GM23248 (cell line): ENCODE measurements at regions not wholly inside any gene's neighbourhood (a gene's known extent, or its start where the extent isn't known, plus 50 kb on each side); places are given as distances from the start of the nearest gene placed in this dataset.

ENCODE experiments used
- DNase-seq: peaks from one replicate; pipeline ENCODE4 v3.0.0-alpha.2; 2015
- H2AFZ ChIP-seq: fragments of 200-600 bp; sonication (generic); 2 replicates; pipeline ENCODE4 v1.6.1; 2016; ENCODE audit warnings: antibody characterized with exemption
- H3F3A ChIP-seq: fragments of 200-600 bp; sonication (generic); 2 replicates; pipeline ENCODE4 v1.6.1; 2016; ENCODE audit warnings: mild to moderate bottlenecking, antibody characterized with exemption, mixed run types; ENCODE audit not compliant: insufficient read depth
- H3K27ac ChIP-seq: fragments of 200-600 bp; sonication (generic); 2 replicates; pipeline ENCODE4 v1.5.1; 2016; ENCODE audit warnings: mild to moderate bottlenecking
- H3K27me3 ChIP-seq: fragments of 200-600 bp; sonication (generic); replicated peaks from 2 replicates; pipeline ENCODE4 v1.6.1; 2016; ENCODE audit warnings: mild to moderate bottlenecking; ENCODE audit not compliant: insufficient read depth
- H3K36me3 ChIP-seq: fragments of 200-600 bp; sonication (generic); 2 replicates; pipeline ENCODE4 v1.6.1; 2016; ENCODE audit warnings: low read depth, mild to moderate bottlenecking
- H3K4me1 ChIP-seq: fragments of 200-600 bp; sonication (generic); 2 replicates; pipeline ENCODE4 v1.6.1; 2016; ENCODE audit warnings: mild to moderate bottlenecking; ENCODE audit not compliant: insufficient read depth
- H3K4me2 ChIP-seq: fragments of 200-600 bp; sonication (generic); one replicate; pipeline ENCODE4 v1.6.1; 2016; ENCODE audit warnings: mild to moderate bottlenecking; ENCODE audit not compliant: unreplicated experiment
- H3K4me3 ChIP-seq: fragments of 200-600 bp; sonication (generic); 2 replicates; pipeline ENCODE4 v1.5.1; 2016; ENCODE audit warnings: mild to moderate bottlenecking
- H3K79me2 ChIP-seq: fragments of 200-600 bp; sonication (generic); 2 replicates; pipeline ENCODE4 v1.6.1; 2016; ENCODE audit warnings: mild to moderate bottlenecking; ENCODE audit not compliant: insufficient read depth
- H3K9ac ChIP-seq: fragments of 200-600 bp; sonication (generic); 2 replicates; pipeline ENCODE4 v1.6.1; 2016; ENCODE audit warnings: mild to moderate bottlenecking
- H3K9me2 ChIP-seq: fragments of 200-600 bp; sonication (generic); 2 replicates; pipeline ENCODE4 v1.6.1; 2016; ENCODE audit warnings: mixed run types, mild to moderate bottlenecking, moderate library complexity; ENCODE audit not compliant: insufficient read depth
- H3K9me3 ChIP-seq: fragments of 200-600 bp; sonication (generic); one replicate; pipeline ENCODE4 v1.6.1; 2017; ENCODE audit warnings: low read depth
- H4K20me1 ChIP-seq: fragments of 200-600 bp; sonication (generic); 2 replicates; pipeline ENCODE4 v1.6.0; 2016; ENCODE audit not compliant: insufficient read depth
- EZH2 ChIP-seq: fragments of 200-600 bp; sonication (generic); IDR thresholded peaks from 2 replicates; pipeline ENCODE4 v1.6.1; 2018; ENCODE audit warnings: antibody characterized with exemption, mild to moderate bottlenecking; ENCODE audit not compliant: insufficient read depth, poor library complexity, severe bottlenecking
- EZH2phosphoT487 ChIP-seq: fragments of 200-600 bp; sonication (generic); IDR thresholded peaks from 2 replicates; pipeline ENCODE4 v1.6.1; 2018; ENCODE audit warnings: antibody characterized with exemption, moderate library complexity, mild to moderate bottlenecking, low read depth; ENCODE audit not compliant: insufficient read depth
- WGBS, 2 experiments: methylation state at CpG; one replicate each; pipeline ENCODE4 v1.1.6; 2015 to 2017; ENCODE audit warnings: low lambda C conversion rate in 2 of 2, low coverage in 1 of 2; ENCODE audit errors: missing lambda C conversion rate in 2 of 2; 5-methylcytosine and 5-hydroxymethylcytosine counted together
- in situ Hi-C: fragments of 300-500 bp; cut with MboI; formaldehyde crosslinking; loops from 2 replicates; pipeline ENCODE4 v1.15.0; 2020

DNA sequence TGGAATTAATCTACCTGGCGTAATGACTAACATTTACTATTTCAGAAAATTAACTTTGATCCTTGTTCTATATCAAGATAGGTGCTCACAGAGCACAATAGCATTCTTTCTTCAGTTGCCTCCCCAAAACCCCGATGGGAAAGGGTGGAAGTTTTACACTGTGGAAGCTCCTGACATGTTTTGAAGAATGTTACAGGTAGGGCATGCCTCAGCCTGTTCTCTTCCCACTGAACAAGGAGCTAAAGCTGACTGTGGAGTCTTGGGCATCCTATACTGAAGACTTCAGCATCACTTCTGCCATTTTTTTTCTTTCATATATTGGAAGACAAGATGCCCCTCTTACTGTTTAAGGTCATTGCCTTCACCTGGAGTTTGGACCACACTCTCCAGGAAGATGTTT, 211.2 kb downstream of the SPP2 start:
- WGBS, 2 experiments, result 96 to 97% methylated on average over 2 of the region's 2 CpGs
- Histone ChIP-seq H3K9me2 (no peaks in the 10 kb centered on the region), H3K9ac (no peak overlapping the region)

GRCh38 chr2:234259440-234259839, 208.9 kb downstream of the SPP2 start:
- H3K9ac ChIP-seq, result no peak overlapping the region
- H4K20me1 ChIP-seq, result no peaks in the 10 kb centered on the region
- no peaks in the 10 kb centered on the region for H3K36me3 ChIP-seq
- TF ChIP-seq EZH2 (no peak), EZH2phosphoT487 (no peak)
- WGBS, 2 experiments, result 58 to 69% methylated on average over 2 of the region's 2 CpGs
- H3F3A ChIP-seq, result peaks cover 15% of the 10 kb centered on the region
- H3K4me2 ChIP-seq, result no peak overlapping the region
- H3K9me2 ChIP-seq, result no peaks in the 10 kb centered on the region
- no peak overlapping the region for H3K27ac ChIP-seq
- peak; percentile 21 for DNase-seq
- in situ Hi-C loops, result loop anchor here (10.0 kb wide), 1 partner anchor 115 kb away; no protein-coding TSS in a partner anchor
- H3K9me3 ChIP-seq, result no peaks in the 10 kb centered on the region
- H3K79me2 ChIP-seq, result no peaks in the 10 kb centered on the region
- peaks cover 20% of the 10 kb centered on the region for H3K4me1 ChIP-seq
- no peaks in the 10 kb centered on the region for H3K27me3 ChIP-seq
- H3K4me3 ChIP-seq, result no peak overlapping the region
- H2AFZ ChIP-seq, result no peak overlapping the region

More for the DNA sequence above, 211.2 kb downstream of the SPP2 start:
- in situ Hi-C loops, result no loop called here
- peaks cover 20% of the 10 kb centered on the region for H3K4me1 ChIP-seq
- H3K4me3 ChIP-seq, result no peak overlapping the region
- H3K4me2 ChIP-seq, result no peak overlapping the region
- H3K79me2 ChIP-seq, result no peaks in the 10 kb centered on the region
- H3K27me3 ChIP-seq, result no peaks in the 10 kb centered on the region
- no peaks in the 10 kb centered on the region for H4K20me1 ChIP-seq
- no peak for DNase-seq
- no peaks in the 10 kb centered on the region for H3K9me3 ChIP-seq
- TF ChIP-seq EZH2, result no peak
- TF ChIP-seq EZH2phosphoT487, result no peak
- H3F3A ChIP-seq, result peaks cover 15% of the 10 kb centered on the region
- no peaks in the 10 kb centered on the region for H3K36me3 ChIP-seq
- H3K27ac ChIP-seq, result no peak overlapping the region
- no peak overlapping the region for H2AFZ ChIP-seq

DNA sequence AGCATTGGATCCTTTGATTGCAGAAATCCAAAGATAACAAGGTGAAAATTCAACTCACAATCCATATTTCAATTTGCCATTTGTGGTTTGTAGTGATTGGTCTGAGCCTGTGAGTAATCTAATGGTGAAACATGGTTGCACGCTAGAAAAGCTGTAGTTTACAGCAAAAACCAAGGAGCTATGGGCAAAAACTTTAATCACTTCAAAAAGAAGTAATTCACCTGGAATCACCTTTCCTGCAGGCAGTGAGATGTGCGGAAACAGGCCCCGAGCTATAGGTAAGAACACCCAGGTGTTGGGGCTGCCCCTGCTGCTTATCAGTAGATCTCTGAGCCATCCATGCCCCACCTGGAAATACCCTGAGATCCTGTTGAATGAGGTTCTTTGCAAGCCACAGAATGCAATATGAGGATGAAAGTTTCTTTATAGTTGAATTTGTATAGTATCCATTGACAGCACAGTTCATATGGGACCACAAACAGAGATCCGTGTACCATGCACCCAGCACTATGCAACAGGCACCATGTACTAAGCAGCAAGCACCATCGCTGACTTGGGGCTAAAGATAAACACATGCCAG, 208.2 kb downstream of the SPP2 start:
- H3K9me2 ChIP-seq, result no peaks in the 10 kb centered on the region
- no peaks in the 10 kb centered on the region for H3K9me3 ChIP-seq
- H4K20me1 ChIP-seq, result no peaks in the 10 kb centered on the region
- TF ChIP-seq EZH2, result no peak
- no peak for TF ChIP-seq EZH2phosphoT487
- peak overlapping the region; percentile 81 for H3K27ac ChIP-seq
- no peak overlapping the region for H3K4me3 ChIP-seq
- H3K4me2 ChIP-seq, result peak overlapping the region; percentile 63
- peaks cover 15% of the 10 kb centered on the region for H3F3A ChIP-seq
- peak overlapping the region; percentile 21; the same call in 1 of the 2 replicates for H2AFZ ChIP-seq
- H3K27me3 ChIP-seq, result no peaks in the 10 kb centered on the region
- H3K36me3 ChIP-seq, result no peaks in the 10 kb centered on the region
- peak; percentile 86 for DNase-seq
- H3K4me1 ChIP-seq, result peaks cover 20% of the 10 kb centered on the region
- WGBS, 2 experiments, result 65 to 69% methylated on average over 5 of the region's 5 CpGs
- in situ Hi-C loops, result loop anchor here (10.0 kb wide), 1 partner anchor 114 kb away; no protein-coding TSS in a partner anchor
- no peaks in the 10 kb centered on the region for H3K79me2 ChIP-seq
- peak overlapping the region; percentile 71 for H3K9ac ChIP-seq

- Histone ChIP-seq H3K27ac (peak overlapping the region; percentile 81), H3K9me2 (no peaks in the 10 kb centered on the region), H3K79me2 (no peaks in the 10 kb centered on the region), H3K9me3 (no peaks in the 10 kb centered on the region), H3K27me3 (no peaks in the 10 kb centered on the region), H3F3A (peaks cover 15% of the 10 kb centered on the region), H4K20me1 (no peaks in the 10 kb centered on the region), H3K36me3 (no peaks in the 10 kb centered on the region), H2AFZ (peak overlapping the region; percentile 21; the same call in 1 of the 2 replicates), H3K9ac (peak overlapping the region; percentile 71), H3K4me3 (peak overlapping the region; percentile 29), H3K4me1 (peaks cover 20% of the 10 kb centered on the region), H3K4me2 (peak overlapping the region; percentile 63)
- 19 to 22% methylated on average over 10 of the region's 10 CpGs for WGBS, 2 experiments
- in situ Hi-C loops, result loop anchor here (10.0 kb wide), 1 partner anchor 113 kb away; no protein-coding TSS in a partner anchor
- DNase-seq, result peak; percentile 99
- TF ChIP-seq EZH2phosphoT487 (no peak), EZH2 (no peak)
Measured at GRCh38 chr2:234257859-234258561, 207.5 kb downstream of the SPP2 start.
